NCI-H1436 treated with DMSO at 0.1 percent for 48 hours (cell line): ENCODE measurements at regions not wholly inside any gene's neighbourhood (a gene's known extent, or its start where the extent isn't known, plus 50 kb on each side); places are given as distances from the start of the nearest gene placed in this dataset.
"Not testable (repeated sequence)": the region's sequence is repeated elsewhere in the genome, so short reads cannot be mapped to it uniquely, and the experiment has no call there.

Experiments
- DNase-seq: peaks from one replicate; lab custom pipeline; 2025; lab: John Stamatoyannopoulos, UW

DNA sequence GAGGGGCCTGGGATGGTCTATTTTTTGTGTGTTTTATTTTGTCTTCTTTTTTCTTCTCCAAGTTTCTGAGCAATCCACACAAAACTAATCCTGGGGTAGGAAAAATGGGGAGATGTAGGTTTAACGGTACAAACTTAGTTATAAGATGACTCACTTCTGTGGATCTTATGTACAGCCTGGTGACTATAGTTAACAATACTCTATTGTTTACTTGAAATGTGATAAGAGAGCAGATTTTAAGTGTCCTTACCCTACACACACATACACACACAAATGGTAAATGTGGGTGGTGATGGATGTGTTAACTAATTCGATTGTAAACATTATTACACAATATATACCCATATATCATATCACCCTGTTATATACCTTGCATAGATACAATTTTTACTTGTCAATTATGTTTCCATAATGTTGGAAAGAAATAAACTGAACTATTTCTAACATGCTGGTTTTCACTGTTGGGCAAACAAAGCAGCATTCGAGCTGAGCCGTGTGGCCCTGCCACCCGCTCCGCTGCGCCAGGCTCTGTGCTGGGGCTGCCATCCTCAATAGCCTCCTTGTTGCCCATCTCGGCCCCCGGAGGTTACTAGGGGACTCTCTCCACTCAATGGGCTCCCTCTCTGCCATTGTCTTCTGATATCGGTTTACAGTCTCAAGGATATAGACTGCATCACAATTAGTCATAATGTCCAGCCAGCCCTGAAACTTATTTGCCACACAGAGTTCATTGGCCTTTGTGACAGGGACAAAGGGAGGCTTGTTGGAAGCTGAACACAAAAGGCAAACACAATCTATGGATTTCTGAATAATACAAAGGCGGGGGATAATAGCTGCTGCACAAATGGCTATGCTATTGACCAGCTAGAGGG, 380.3 kb upstream of the MAF start:
- DNase-seq, result no peak

DNA sequence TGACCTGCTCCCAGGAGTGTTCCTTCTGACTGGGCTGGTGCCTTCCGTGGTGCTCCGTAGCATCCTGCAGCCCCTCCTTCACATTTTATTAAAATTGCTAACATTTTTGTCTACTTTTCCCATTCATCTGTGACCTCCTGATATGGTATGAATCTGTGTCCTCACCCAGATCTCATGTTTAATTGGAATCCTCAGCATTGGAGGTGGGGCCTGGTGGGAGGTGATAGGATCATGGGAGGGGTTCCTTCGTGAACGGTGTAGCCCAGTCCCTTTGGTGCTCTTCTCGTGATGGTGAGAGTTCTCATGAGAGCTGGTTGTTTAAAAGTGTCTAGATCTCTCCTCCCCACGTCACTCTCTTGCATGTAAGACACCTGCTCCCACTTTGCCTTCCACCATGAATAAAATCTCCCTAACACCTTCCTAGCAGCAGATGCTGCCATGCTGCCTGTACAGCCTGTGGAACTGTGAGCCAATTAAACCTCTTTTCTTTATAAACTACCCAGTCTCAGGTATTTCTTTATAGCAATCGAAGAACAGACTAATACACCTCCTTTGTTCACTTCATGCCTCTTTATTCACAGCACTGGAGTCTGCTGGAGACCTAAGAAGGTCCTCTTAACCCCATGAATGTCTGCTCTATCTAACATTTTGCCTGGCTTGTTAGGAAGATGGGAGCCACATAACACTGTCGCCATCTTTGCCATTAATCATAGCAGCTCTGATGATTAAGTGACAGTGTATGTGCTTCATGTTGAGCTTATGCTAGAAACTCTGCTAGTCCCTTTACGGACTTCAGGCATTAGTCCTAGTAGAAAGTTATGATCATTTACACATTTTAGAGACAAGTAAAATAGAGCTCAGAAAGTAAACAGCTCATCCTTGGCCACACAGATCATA, 377.7 kb upstream of the MAF start:
- DNase-seq, result no peak

DNA sequence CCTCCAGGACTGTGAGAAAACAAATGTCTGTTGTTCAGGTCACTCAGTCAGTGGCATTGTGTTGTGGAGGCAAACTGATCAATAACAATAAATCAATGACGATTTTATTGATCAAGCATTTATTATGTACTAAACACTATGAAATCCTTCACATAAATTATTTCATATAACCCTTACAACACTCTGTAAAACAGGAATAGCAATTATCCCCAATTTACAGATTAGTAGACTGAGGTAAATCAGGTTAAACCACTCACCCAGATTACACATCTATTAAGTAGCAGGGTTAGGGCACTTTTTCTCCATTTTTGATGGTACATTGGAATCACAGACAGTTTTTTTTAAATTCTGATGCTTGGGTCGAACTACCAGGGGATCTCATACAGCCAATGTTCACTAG, 372.8 kb upstream of the MAF start:
- no peak for DNase-seq

DNA sequence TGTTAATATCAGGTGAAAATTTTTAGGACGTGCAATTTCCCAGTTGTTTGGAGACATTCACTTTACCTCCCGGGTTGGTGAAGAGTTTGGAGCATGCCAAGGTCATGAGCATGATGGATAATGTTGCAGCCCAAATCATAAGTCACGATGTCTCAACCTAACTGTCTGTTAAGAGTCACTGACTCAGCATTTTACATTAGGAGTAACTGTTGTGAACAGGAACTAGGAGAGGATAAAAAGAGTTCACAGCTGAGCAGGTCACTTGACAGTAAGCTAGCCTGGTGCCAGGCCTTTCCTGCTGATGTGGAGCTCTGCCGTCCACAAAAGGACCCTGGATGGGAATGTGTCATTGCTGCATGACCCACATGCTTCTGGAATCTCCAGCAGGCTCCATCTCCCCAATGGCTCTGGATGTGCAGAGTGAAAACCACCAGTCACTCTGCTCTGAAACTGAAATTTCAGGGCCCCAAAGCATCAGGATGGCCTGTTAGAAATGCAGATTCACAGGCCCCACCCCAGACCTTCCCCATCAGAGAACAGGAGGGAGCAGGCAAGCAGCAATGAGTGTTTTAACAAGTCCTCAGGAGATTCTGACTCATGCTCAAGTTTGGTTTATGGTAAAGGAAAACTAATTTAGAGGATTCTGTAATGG, 371.6 kb upstream of the MAF start:
- DNase-seq, result no peak

DNA sequence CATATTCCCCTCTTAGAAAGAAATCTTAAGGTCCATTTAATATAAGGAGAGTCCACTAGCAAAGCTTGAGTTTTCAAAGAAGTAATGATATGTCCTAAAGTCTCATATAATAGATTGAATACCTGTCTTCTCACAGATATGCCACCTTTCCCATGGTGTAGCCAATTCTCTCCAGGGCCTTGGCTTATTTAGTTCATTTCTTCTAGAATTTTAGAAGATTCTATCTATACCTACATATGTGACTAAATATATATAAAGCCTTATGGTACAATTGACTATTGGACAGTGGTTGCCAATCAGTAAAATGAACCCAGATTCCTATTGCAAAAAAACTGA, 370.7 kb upstream of the MAF start:
- DNase-seq, result peak; percentile 1

DNA sequence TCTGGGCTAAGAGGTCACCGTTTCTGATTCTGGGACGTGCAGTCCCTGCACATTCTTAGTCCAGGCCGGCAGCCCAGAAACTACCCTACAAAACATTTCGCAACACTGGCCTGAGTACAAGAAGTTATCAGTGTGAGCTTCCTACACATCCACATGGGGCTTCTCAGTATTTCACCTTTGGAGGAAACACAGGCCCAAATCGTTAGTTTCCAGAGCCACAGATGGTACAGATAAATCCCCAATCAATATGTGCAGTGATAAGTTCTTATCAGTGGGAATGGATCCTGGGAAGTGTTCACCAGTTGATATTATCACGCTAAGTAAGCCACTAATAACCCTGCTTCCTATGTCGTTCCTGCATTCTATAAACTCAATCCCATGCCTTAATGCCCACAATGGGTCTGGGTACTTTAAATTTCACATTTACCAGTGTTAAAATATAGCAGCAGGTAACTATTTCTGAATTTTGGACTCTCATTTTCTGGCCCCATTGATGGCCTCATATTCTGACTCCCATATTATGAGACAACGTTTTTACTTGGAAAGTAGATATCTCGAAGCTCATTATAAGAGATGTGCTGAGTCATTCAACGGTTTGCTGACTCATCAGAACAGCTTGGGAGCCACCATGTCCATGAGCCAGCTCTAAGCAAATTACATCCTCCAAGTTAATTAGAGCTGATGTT, 370.2 kb upstream of the MAF start:
- DNase-seq, result no peak

DNA sequence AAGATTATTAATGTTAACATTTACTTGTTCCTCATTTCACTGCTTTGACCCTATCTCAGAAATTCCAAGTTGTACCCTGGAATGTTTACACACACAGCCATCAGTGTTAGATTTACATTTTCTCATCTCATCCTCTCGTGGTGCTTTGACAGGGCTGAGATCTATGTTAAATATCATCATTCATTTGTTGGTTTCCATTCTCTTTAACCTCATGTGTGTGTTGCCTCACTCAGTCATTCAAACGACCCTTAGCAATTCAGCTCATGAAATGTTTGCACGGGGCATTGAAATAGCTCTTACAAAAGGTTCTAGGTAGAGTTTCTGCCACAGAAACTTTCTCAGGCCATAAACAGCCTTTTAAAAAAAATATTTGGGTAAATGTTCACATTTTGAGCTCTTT, 369.6 kb upstream of the MAF start:
- DNase-seq, result no peak

DNA sequence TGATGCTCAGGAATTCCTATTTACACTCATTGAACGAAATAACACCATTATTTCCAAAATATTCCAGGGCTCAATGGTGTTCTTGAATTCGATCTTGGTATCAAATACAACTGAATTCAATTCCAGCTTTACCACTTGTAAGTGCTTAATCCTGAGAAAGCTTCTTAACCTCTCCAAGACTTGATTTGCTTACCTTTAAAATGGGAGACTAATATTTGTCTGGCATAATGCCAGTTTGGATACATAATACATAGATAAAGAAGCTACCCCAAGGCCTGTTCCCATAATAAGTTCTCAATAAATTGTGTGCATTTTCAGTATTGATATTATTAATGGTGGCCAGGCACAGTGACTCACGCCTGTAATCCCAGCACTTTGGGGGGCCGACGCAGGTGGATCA, 368.9 kb upstream of the MAF start:
- no peak for DNase-seq

DNA sequence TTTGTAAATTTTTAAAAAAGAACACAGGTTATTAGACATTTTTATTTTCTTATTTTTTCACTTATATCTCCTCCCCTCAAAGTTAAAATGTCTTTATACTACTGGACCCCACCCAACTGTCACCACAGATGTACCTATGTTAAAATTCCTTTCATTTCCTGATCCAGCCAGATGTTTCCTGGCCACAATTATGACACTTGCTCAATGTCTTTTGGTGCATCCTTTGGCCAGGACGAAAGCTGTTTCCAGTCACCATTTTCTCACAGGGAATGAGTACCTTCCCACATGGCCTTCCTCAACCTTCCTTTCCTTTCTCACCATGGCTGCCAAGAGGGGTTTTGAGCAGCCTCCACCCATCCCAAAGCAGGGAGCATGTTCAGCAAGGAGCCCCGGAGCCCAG, 365.7 kb upstream of the MAF start:
- no peak for DNase-seq

DNA sequence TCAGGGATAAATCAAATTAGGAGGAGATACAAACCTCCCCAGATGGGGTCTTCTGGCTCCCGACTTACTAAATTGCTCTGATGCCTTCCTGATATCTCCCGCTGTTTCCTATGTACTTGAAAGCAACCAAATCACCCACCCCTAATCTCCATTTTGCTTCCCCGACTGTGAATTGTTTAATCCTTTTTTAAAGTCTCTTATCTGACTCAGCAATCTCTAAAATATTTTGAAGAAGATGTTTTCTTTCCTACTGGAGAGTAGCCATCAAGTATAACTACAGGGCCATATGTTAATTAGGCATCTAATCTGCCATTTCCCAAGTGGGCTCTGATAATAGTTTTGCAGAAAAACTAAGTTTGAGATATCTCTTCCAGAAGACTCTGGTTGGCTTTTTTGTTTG, 365.2 kb upstream of the MAF start:
- DNase-seq, result no peak

DNA sequence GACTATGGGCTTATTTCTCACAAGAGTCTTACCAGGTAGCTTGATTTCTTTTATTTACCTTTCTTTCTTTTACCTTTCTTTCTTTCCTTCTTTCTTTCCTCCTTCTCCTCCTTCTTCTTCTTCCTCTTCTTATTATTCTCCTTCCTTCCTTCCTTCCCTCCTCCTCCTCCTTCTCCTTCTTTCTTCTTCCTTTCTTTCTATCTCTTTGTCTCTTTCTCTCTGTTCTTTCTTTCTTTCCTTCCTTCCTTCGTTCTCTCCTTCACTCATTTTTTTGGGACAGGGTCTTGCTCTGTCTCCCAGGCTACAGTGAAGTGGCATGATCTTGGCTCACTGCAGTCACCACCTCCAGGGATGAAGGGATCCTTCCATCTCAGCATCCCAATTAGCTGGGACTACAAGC, 363.6 kb upstream of the MAF start:
- DNase-seq, result no peak

DNA sequence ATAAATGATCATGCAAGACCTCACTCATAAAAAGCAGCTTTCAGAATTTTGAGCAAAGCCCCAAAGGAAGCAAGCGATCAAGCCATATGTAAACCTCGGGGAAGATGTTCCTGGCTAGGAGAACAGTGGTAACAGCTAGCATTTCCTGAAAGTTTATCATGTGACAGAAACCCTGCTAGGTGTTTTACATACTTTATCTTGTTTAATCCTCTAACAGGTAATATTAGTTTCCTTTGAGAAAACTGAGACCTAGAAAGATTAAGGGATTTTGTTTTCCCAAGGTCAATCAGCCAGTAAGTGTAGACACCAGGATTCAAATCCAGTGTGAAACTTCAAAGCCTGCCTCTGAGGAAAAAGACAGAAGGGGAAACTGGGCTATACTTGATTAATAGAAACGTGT, 362.4 kb upstream of the MAF start:
- no peak for DNase-seq

DNA sequence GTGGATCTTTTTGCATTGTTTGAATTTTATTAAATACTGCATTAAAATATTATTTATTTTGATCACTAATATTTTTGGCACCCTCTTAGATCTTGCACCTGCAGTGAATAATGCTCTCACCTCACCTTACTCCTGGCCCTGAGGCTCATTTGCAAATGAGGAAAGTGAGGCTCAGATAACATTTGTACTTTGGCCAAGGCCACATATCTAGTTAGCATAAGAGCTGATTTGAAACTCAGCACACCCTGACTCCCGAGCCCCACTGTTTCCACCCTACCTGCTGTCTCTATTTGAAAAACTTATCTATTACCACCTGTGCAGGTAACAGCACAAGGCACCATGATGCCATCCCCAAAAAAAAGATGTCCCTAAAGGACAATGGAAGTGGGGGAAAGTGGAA, 358.7 kb upstream of the MAF start:
- DNase-seq, result no peak

DNA sequence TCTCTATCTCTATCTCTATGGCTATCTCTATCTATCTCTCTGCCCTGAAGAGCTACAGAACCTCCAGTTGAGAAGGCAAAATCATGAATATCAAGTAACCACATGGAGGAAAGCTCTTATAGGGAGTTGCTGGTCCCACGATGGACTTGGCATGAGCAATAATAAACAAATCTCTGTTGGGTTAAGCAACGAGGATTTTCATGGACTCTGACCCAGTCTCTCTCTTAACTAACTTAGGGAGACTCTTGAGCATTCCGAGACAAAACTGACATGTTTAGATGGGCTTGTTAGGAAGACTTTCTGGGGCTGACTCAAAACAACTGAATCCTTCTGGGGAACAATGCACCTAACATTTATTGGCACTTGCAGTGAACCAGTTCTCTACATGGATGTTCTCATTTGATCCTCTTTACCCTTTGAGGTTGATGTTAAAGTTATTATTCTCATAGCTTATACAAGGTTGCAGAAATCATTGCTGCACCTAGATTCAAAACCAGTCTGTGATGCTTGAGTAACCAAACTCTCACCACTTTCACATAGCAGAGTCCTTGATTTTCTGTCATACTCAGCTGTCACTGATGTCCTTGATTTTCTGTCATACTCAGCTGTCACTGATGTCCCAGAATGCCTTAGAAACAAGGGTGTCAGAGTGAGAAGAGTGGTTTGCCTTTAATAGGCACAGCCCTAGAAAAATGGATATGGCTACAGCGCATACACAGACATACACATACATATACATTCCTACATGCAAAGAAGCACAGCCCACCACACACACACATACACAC, 354.6 kb upstream of the MAF start:
- no peak for DNase-seq

DNA sequence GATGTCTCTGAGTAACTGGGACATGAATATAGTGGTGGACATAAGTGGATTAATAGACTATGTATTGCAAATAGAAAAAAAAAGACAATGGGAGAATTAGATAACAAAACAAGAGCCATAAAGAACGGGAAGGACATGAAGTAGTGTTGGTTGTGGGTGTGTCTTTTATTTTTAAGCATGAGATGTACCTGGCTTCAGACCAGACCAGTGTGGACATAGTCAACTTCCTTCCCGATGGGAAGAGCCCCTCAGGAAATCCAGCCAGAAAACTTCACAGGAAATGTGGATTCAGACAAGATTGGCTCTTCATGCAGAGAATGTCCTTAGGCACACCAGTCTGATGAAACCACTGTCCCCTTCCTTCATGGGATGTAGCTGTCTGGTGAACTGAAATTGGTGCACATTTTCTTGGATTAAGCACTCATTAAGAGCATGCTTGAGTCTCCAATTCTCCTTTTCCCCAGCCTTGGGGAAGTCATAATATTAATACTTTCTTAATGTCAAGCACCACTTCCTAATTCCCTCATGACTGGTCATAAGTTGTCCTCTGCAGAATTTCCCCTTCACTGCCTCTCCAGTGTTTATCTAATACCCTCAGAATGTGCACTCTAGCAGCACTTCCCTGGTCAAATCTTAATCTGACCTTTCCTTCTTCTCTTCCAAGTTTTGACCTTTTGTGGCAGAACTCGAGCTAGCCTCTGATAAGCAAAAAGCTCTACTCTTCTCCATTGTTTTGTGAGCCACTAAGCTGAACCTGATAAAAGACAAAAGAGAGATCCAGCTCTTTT, 350.6 kb upstream of the MAF start:
- DNase-seq, result no peak

DNA sequence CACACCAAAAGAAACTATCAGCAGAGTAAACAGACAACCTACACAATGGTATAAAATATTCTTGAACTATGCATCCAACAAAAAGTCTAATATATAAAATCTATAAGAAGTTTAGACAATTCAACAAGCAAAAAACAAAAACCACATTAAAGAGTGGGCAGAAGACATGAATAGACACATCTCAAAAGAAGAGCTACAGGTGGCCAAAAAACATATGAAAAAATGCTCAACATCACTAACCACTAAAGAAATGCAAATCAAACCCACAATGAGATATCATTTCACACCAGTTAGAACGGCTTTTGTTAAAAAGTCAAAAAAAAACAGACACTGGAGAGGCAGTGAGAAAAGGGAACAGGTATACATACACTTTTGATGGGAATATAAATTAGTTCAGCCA, 348.9 kb upstream of the MAF start:
- DNase-seq, result no peak

DNA sequence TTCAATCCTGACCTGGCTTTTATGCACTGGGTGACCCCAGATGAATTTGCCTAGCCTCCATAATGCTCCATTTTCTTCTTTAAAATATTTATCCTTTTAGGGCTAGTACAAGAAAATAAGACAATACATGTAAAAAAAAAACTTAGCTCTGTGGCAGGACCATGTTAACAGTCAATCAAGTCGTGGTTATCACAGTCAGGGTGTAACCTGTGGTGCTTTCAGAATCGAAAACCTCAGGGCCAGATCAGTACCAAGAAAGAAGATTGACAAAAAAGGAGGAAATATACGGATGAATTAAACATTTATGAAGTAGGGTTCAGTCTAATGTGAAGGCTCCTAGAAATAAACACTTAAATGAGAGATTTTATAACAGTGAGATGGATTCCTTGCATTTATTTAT, 347.2 kb upstream of the MAF start:
- DNase-seq, result no peak

DNA sequence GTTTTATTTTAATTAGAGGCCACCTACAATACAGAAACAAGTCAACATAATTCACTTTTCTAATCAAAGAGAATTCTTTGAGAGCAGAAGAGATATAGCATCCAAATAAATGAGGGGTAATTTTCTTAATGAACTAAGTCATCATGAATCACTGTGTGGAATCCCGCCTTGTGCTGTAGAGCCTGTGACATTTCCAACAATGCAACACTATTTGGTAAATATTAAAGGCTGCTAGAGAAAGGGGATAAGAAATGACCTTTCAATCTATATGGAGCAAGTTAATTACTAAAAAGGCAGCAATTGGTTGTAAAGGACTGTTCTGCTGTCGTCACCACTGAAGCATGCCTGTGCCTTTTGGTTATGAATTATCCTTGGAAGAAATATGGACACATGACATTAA, 345.7 kb upstream of the MAF start:
- no peak for DNase-seq

DNA sequence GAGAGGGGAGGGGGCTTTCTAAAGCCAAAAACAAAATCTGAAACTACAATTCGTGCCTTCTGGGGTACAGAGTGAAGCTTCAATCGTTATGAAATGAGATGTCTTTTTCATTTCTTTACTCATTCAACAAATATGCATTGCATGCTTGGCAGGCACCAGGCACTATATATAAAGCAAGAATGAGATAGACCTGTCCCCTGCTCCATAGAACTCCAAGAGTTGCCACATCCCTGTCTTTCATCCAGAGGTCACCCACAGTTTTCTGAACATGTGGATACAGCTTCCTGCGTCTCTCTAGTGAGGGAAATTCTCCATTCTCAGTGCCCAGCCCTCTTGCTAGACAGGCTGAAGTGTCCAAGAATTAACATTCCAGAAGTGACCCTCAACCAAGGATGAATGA, 343.2 kb upstream of the MAF start:
- no peak for DNase-seq

DNA sequence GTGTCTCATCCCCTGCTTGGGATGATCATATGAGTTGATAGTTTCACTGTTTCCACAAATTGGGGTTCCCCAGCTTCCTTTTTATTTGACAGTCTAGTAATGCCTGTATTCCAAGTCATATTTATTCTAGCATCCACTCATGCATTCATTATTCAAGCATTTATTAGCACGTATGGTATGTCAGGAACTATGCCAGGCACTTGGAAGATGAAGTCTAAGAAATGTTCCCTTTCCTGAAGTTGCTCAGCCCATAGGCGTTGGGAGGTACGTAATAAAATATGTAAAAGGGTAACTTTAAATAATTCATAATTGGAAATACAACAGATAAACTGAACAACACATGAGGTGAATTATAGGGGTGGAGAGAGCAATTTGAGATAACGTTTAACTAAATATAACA, 338.0 kb upstream of the MAF start:
- no peak for DNase-seq

DNA sequence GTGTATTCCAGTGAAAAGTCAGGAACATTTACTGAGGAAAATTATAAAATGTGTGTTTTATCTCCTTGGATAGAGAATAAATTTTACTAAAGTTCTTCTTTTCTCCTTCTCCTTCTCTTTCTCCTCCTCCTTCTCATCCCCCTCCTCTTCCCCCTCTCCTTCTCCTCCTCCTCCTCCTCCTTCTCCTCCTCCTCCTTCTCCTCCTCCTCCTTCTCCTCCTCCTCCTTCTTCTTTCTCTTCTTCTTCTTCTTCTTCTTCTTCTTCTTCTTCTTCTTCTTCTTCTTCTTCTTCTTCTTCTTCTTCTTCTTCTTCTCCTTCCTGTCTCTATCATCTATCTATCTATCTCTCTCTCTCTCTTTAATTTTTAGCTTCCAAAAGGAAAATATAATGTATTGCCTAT, 337.1 kb upstream of the MAF start:
- DNase-seq, result not testable (repeated sequence)
